ENCODE measurements at regions not wholly inside any gene's neighbourhood (a gene's known extent, or its start where the extent isn't known, plus 50 kb on each side); places are given as distances from the start of the nearest gene placed in this dataset.
"Not testable (repeated sequence)": the region's sequence is repeated elsewhere in the genome, so short reads cannot be mapped to it uniquely, and the experiment has no call there.

DNA sequence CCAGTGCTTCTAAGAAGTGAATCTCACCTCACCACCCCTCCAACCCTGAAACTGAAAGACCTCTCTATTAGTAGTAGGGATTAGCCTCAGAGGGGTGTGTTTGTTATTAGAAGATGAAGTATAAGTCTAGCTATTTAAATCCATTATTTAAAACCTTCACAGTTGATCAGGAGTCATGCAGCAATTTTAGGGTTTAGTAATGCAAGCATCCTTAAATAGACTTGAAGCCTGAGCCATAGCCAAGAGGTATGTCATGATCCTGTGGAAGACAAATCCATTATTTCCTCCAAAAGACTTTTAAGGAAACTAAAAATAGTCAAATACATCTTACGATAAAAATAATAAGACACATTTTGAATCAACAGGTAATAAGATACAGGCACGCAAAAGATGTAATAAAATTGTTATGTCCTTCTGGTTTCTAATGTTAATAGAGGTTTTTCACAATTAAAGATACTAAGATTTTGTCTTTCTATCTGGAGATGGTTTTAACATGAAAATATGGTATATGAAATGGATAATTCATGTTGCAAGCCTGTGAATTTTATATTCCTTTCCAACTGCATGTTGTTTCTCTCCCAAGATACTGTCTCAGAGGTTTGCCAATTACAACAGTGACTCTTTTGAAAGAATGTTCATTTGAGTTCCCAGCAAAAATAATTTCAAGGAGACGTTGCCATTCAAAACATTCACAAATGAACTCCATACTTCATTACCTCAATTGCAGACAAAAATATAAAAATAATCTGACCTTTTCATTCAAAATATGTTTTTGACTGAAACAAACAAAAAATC, 68.0 kb downstream of the LUZP4 start:
- DNase-seq = no peak

DNA sequence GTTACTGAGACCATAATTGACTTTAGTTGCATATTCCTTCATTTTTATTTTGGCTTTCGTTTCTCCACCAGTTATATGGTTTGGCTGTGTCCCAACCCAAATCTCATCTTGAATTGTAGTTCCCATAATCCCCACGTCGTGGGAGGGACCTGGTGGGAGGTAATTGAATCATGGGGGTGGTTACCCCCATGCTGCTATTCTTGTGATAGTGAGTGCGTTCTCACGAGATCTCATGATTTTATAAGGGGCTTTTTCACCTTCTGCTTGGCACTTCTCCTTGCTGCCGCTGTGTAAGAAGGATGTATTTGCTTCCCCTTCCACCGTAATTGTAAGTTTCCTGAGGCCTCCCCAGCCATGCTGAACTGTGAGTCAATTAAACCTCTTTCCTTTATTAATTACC, 70.0 kb downstream of the LUZP4 start:
- not testable (repeated sequence) for DNase-seq

DNA sequence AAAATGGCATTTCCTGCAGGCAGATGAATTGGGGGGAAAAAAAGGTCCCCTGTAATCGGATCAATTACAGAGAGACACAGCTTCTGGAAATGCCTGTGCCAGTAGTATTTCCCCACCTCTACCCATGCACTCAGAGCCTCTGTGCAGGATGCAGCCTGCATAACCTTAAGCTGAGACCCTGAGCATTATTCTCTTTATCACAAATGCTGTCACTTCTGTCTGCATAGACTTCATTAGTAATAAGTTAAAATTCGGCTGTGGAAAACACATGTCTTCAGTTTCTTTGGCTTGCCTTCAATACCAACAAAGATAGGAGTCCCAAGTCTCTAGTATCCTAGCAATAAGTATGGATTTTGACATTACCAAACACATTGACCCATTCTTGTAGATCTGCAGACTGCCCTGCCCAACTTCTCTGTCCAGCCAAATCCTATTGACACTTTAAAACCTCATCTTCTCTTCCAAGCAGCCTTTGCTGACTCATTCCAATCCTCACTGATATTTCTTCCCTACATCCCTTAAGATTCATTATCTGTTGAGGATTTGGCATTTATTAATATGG, 70.8 kb downstream of the LUZP4 start:
- DNase-seq = no peak

- no peak for DNase-seq
Observed at GRCh38 chrX:115362334-115363095, 73.0 kb downstream of the LUZP4 start.

DNA sequence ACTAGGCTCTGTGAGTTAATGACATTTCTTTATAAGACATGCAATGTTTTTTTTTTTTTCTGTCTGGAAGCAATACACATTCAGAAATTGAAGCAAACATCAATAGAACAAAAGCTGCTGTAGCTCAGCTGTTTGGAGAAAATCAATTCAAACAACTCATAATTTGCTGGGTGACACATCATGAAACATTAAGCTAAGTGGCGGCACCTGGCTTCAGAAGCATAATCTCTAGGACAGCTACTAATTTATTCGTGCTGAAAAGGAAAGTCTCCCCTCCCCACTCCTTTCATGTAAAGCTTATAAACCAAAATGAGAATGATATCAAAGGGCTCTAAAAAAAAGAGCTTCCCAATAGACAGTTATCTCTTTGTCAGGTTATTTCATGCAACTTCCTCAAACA, 73.9 kb downstream of the LUZP4 start:
- no peak for DNase-seq

- DNase-seq = no peak
Observed at GRCh38 chrX:115363897-115364296, 74.4 kb downstream of the LUZP4 start.

- DNase-seq = no peak
Observed at GRCh38 chrX:115364670-115365069, 75.2 kb downstream of the LUZP4 start.

DNA sequence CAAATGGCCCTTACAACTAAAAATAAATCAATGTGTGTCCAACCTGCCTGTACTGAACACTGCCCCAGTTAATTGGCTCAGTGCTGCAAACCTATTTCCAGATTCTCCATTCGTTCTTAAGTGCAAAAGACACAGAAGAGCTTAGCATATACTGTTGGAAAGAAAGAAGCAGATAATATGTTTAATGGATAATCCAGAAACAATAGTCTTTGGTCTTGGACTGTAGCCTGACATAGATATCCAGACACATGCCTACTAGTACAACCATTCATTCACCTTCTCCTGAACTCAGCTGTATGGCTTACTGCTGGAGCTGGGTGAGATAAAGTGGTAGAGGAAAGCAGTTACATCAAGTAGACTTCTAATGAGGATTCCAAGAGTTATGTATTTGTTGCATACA, 77.0 kb downstream of the LUZP4 start:
- DNase-seq = no peak

DNA sequence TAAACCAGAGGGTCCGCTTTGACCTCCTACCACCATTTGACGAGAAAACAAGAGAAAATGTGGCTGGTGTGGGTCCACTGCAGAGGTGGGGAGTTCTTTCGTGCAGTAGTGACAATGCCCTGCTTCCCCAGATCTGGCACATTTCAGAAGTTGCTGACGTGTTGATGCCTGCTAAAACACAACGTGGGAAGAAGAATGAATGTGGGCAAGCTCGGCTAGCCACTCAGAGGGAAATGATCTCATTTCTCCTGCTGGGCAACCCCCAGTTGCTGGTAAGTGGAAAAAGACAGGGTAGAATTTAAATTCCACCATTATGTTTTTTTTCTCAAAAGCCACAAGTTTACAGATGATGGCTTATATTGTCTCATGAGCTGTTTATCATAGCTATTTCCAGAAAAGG, 77.9 kb downstream of the LUZP4 start:
- DNase-seq = peak in 8 of 56 donors; percentile 0 to 23 (median 3)

DNA sequence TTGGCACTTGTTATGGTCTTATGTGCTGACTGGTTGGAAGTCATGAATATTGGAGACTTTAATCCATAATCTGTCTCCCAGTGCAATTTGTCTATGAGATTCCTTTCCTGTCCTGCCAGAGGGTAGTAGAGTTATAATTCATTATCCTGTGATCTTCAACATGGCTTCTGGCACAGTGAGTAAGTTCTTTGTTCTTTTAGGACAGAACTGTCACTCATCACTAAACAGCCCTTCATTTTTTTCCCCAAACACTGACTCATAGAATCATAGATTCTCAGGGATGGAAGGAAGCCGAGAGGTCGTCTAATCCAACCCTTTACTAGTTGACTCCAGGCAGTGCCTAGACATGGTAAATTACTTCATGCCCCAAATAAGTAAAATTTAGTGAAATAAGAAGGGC, 78.4 kb downstream of the LUZP4 start:
- peak in 3 of 56 donors; percentile 0 to 25 (median 5) for DNase-seq

DNA sequence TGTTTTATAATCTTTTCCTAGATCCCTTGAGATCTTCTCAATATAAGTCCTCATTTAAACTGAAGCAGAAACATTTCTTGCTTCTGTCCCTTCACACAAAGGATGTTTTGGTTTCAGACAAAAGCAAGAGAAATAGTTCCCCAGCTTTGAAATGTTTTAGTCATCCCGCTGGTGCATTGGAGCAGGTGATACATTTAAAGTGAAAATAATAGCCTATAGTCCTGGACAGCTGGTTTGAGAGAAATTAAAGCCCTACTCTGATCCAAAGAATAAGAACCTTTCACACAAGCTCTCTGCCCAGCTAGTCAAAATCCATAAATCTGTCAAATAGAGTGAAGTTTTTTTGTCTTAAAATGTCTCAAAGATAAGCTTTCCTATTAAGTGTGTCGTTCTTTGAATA, 79.4 kb downstream of the LUZP4 start:
- DNase-seq = no peak

- no peak for DNase-seq
Observed at GRCh38 chrX:115372152-115372551, 82.6 kb downstream of the LUZP4 start.

DNA sequence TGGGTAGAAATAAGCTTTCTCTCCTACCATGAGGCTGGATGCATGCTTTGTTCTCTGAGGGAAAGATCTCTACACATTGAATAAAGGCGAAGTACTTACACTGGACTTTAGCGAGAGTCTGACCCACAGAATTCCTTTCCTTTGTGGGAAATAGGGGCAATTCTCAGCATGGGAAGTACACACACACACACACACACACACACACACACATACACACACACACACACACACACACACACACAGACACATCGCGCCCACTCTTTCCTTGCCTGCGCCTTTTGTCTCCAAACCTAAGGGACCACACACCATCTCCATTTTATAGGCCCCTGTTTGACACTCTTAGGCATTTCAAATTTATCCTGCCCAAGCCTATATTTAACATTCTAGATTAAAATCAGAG, 83.8 kb downstream of the LUZP4 start:
- DNase-seq = no peak

- no peak for DNase-seq
Observed at GRCh38 chrX:115378471-115378870, 89.0 kb downstream of the LUZP4 start.

- DNase-seq = no peak
Observed at GRCh38 chrX:115387327-115387726, 97.8 kb downstream of the LUZP4 start.

GRCh38 chrX:115388879-115389278, 99.4 kb downstream of the LUZP4 start:
- DNase-seq = no peak

DNA sequence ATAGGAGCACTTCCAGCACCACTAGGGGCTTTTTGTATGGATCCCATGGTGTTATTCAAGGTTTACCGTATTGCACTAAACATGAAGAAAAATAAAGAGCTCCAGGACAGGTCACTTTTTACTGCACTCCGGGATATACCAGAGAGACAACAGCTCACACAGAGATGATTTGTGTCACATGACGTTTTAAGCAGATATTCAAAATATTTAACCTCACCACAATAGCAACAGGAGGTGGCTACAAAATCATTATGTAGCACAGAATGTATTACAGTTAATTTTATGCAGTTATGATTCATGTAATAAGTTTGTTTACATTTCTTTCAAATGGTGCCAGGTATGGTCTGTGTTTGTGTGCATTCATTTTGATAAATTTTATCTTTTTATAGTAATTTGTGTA, 100.6 kb downstream of the LUZP4 start:
- no peak for DNase-seq

- DNase-seq = no peak
Observed at GRCh38 chrX:115392031-115392430, 102.5 kb downstream of the LUZP4 start.

- no peak for DNase-seq
Observed at GRCh38 chrX:115392871-115393270, 103.4 kb downstream of the LUZP4 start.

GRCh38 chrX:115393271-115393670, 103.8 kb downstream of the LUZP4 start:
- no peak for DNase-seq

GRCh38 chrX:115394806-115395205, 105.3 kb downstream of the LUZP4 start:
- DNase-seq = peak in 7 of 56 donors; percentile 0 to 14 (median 7)

GRCh38 chrX:115399306-115399705, 109.8 kb downstream of the LUZP4 start:
- no peak for DNase-seq

DNA sequence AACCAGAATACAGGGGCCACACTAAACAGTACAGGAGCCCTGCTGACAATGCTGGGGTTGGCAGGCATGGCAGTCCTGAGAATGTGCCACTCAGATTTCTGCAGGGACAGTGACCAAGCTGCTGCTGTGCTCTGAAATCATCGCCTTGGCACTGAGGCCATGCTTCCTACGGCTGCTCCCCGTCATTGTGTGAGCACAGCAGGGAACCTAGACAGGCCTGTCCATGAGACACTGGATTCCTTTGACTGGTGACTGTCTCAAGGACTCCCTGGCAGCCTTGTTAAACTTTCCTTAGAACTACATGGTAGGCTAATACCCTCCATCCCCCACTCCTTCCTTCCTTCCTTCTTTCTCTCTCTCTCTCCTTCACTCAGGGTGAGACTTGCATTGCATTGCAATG, 111.4 kb downstream of the LUZP4 start:
- peak in 12 of 56 donors; percentile 0 to 51 (median 2) for DNase-seq
